Ovary (tissue), 7 donors: ENCODE measurements at regions not wholly inside any gene's neighbourhood (a gene's known extent, or its start where the extent isn't known, plus 50 kb on each side); places are given as distances from the start of the nearest gene placed in this dataset.

Experiments used
- DNase-seq, 5 donors: peaks; one replicate each; pipeline ENCODE4 v3.0.0-alpha.2; 2019 to 2020
- H3K27ac ChIP-seq, 2 donors: fragments of 200-600 bp; one replicate each; pipeline versions ENCODE4 v1.5.1 to v1.8.0; 2019 to 2022
- H3K27me3 ChIP-seq: fragments of 200-600 bp; one replicate; pipeline ENCODE4 v1.8.0; 2022
- H3K36me3 ChIP-seq: fragments of 200-600 bp; sonication (generic); one replicate; pipeline ENCODE4 v1.5.1; 2019
- H3K4me1 ChIP-seq: one replicate; pipeline ENCODE4 v1.8.1; 2013; ENCODE audit warnings: mild to moderate bottlenecking, moderate library complexity; ENCODE audit not compliant: insufficient read depth
- H3K4me3 ChIP-seq: fragments of 200-600 bp; sonication (generic); one replicate; pipeline ENCODE4 v1.5.1; 2017
- H3K9me3 ChIP-seq, 2 donors: fragments of 200-600 bp in 1 of 2; sonication (generic) in 1 of 2; one replicate each; pipeline versions ENCODE4 v1.5.1 to v1.8.1; 2013 to 2019; ENCODE audit warnings: mild to moderate bottlenecking in 1 of 2, moderate library complexity in 1 of 2
- EP300 ChIP-seq: sonication (generic); formaldehyde crosslinking; IDR thresholded peaks from one replicate; pipeline ENCODE4 v1.6.1; 2017; ENCODE audit warnings: antibody characterized with exemption
- POLR2A ChIP-seq: fragments of 450-650 bp; IDR thresholded peaks from one replicate; pipeline ENCODE4 v1.6.1; 2017; ENCODE audit warnings: antibody characterized with exemption, mild to moderate bottlenecking, moderate library complexity
- WGBS, 3 donors: extraction: QIAGEN DNeasy Blood & Tissue Kit in 1 of 3; methylation state at CpG; one replicate each; pipeline versions ENCODE4 v1.1.5 to v1.1.7; 2013 to 2017; 5-methylcytosine and 5-hydroxymethylcytosine counted together
- intact Hi-C, 4 donors: fragments of 100-400 bp; cut with DNase I; formaldehyde crosslinking; loops; one replicate each; pipeline versions ENCODE4 v1.11.0 to v1.15.1; 2022 to 2023
- TF ChIP-seq, protein P1 (sequence below), 3 donors: fragments of 450-650 bp in 2 of 3; fragments of 200-600 bp in 1 of 3; IDR thresholded peaks; one replicate each; pipeline versions ENCODE4 v1.5.1 to v1.8.0; 2016 to 2022; ENCODE audit warnings: antibody characterized with exemption in 3 of 3, mild to moderate bottlenecking in 1 of 3
- donor health status: DM: no; HTN: no; CAD: no; lungs with moderate emphysema.
- donor health status: DM: no; HTN: no; CAD: no.
- donor health status: Bipolar disorder and iron deficiency.
- donor health status: DM: no; HTN: no; CAD: no.
- donor health status: DM: yes; HTN: yes; CAD: no.

DNA sequence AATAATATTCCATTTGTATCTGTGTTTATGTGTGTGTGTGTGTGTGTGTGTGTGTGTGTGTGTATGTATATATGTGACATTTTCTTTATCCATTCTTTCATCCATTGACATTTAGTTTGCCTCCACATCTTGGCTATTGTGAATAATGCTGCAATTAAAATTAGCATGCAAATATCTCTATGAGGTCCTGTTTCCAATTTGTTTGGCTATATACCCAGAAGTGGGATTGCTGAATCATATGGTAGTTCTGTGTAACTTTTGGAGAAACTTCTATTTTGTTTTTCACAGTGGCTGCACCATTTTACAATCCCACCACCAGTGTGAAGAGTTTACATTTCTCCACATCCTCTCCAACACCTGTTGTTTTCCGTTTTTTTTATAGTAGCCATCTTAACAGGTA is 53.1 kb downstream of the CH25H start:
- Histone ChIP-seq H3K4me3 (no peak overlapping the region), H3K36me3 (no peaks in the 10 kb centered on the region), H3K9me3 (no peaks in the 10 kb centered on the region), H3K27ac (no peak overlapping the region), H3K27me3 (no peaks in the 10 kb centered on the region), H3K4me1 (no peaks in the 10 kb centered on the region)
- TF ChIP-seq, protein P1, sequence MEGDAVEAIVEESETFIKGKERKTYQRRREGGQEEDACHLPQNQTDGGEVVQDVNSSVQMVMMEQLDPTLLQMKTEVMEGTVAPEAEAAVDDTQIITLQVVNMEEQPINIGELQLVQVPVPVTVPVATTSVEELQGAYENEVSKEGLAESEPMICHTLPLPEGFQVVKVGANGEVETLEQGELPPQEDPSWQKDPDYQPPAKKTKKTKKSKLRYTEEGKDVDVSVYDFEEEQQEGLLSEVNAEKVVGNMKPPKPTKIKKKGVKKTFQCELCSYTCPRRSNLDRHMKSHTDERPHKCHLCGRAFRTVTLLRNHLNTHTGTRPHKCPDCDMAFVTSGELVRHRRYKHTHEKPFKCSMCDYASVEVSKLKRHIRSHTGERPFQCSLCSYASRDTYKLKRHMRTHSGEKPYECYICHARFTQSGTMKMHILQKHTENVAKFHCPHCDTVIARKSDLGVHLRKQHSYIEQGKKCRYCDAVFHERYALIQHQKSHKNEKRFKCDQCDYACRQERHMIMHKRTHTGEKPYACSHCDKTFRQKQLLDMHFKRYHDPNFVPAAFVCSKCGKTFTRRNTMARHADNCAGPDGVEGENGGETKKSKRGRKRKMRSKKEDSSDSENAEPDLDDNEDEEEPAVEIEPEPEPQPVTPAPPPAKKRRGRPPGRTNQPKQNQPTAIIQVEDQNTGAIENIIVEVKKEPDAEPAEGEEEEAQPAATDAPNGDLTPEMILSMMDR (IDR thresholded peaks at IDR 0.05) = no peak
- TF ChIP-seq EP300 (no peak), POLR2A (no peak)
- intact Hi-C loops = no loop called here
- DNase-seq = no peak
- WGBS, 3 donors = 85 to 91% (median 91%) methylated on average over 1 of the region's 1 CpG

DNA sequence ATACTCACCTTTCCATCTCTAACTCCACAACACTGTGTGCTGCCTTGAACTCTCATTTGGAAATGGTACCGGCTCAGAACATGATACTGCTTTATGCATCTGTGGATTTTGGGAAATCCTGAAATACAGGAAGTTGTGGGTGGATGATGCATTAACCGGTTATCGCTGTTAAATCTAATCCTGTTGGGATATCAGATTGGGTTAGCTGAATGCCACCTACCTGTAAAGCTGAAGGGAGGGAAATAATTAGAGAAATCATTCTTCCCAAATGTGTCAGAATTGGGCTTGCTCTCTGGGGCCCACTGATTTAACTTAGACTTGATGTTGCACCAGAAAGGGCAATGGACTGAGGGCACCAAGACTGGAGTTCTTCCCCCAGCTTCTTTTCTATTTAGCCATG is 54.0 kb downstream of the CH25H start:
- TF ChIP-seq, protein P1 (IDR thresholded peaks at IDR 0.05) = no peak
- TF ChIP-seq EP300 = no peak
- no peak for TF ChIP-seq POLR2A
- H3K27me3 ChIP-seq = no peaks in the 10 kb centered on the region
- no peak overlapping the region for H3K4me3 ChIP-seq
- intact Hi-C loops = no loop called here
- no peaks in the 10 kb centered on the region for H3K4me1 ChIP-seq
- no peaks in the 10 kb centered on the region for H3K9me3 ChIP-seq
- 66 to 87% (median 86%) methylated on average over 3 of the region's 3 CpGs for WGBS, 3 donors
- no peak overlapping the region for H3K27ac ChIP-seq
- DNase-seq = no peak
- H3K36me3 ChIP-seq = no peaks in the 10 kb centered on the region

DNA sequence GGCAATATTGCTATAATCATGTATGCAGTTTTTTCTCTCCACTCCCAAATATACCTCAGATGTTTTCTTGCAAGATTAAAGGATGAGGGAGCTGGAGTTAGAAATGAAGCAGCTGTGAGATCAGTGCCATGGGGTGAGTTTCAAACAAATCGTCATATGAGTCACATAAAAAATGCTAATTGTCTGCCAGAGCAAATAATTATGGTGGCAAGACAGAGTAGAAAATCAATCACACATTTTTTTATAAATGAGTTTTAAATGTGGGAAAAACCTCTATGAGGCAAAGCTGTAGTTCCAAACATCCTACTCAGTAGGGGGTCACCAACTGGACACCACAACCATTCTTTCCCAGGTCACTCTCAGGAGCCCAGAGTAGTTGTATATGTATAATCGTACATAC is 55.3 kb downstream of the CH25H start:
- TF ChIP-seq POLR2A (no peak), EP300 (no peak)
- TF ChIP-seq, protein P1 (IDR thresholded peaks at IDR 0.05) = no peak
- intact Hi-C loops = no loop called here
- Histone ChIP-seq H3K4me1 (no peaks in the 10 kb centered on the region), H3K27ac (no peak overlapping the region), H3K9me3 (no peaks in the 10 kb centered on the region), H3K36me3 (no peaks in the 10 kb centered on the region), H3K27me3 (no peaks in the 10 kb centered on the region), H3K4me3 (no peak overlapping the region)
- DNase-seq = no peak
- WGBS, 3 donors = 36 to 46% (median 40%) methylated on average over 2 of the region's 2 CpGs

DNA sequence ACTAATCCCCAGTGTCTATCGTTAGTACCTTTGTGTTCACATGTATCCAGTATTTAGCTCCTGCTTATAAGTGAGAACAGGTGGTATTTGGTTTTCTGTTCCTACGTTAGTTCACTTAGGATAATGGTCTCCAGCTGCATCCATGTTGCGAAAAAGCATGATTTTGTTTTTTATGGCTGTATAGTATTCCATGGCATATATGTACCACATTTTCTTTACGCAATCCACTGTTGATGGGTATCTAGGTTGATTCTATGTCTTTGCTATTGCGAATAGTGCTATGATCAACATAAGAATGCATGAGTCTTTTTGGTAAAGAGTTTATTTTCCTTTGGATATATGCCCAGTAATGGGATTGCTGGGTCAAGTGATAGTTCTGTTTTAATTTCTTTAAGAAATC is 59.1 kb downstream of the CH25H start:
- TF ChIP-seq, protein P1 (IDR thresholded peaks at IDR 0.05) = no peak
- TF ChIP-seq POLR2A = no peak
- no peak for TF ChIP-seq EP300

DNA sequence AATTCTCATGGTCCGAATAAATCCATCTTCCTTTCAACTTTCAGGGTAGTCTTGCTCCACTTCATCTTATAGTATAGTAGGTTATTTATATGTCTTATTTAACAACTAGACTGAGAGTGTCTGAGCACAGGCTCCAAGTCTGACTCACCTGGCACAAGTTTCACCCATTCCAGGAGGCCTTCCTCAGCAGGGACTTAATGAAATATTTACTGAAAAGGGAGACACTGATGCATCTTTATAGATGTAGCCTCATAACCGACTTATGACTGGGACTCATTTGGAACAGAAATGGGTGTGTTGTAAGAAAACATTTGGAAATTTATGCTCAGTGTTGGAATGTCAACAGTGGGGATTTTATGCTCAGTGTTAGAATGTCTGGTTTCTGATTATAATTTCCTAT is 59.9 kb downstream of the CH25H start:
- TF ChIP-seq POLR2A (no peak), EP300 (no peak)
- TF ChIP-seq, protein P1 (IDR thresholded peaks at IDR 0.05) = no peak

More for the DNA sequence above, 59.1 kb downstream of the CH25H start:
- Histone ChIP-seq H3K9me3 (no peaks in the 10 kb centered on the region), H3K4me3 (no peak overlapping the region), H3K27ac (no peak overlapping the region), H3K27me3 (no peaks in the 10 kb centered on the region), H3K4me1 (no peaks in the 10 kb centered on the region), H3K36me3 (no peaks in the 10 kb centered on the region)
- WGBS, 3 donors = 91 to 95% (median 93%) methylated on average over 5 of the region's 5 CpGs
- intact Hi-C loops = no loop called here
- DNase-seq = no peak

More for the DNA sequence above, 59.9 kb downstream of the CH25H start:
- no peaks in the 10 kb centered on the region for H3K27me3 ChIP-seq
- no peak overlapping the region for H3K27ac ChIP-seq
- no peak for DNase-seq
- H3K4me3 ChIP-seq = no peak overlapping the region
- intact Hi-C loops = no loop called here
- 54 to 69% (median 61%) methylated on average over 2 of the region's 2 CpGs for WGBS, 3 donors
- H3K9me3 ChIP-seq = no peaks in the 10 kb centered on the region
- H3K4me1 ChIP-seq = no peaks in the 10 kb centered on the region
- no peaks in the 10 kb centered on the region for H3K36me3 ChIP-seq
